ENCODE measurements at regions not wholly inside any gene's neighbourhood (a gene's known extent, or its start where the extent isn't known, plus 50 kb on each side); places are given as distances from the start of the nearest gene placed in this dataset.

DNA sequence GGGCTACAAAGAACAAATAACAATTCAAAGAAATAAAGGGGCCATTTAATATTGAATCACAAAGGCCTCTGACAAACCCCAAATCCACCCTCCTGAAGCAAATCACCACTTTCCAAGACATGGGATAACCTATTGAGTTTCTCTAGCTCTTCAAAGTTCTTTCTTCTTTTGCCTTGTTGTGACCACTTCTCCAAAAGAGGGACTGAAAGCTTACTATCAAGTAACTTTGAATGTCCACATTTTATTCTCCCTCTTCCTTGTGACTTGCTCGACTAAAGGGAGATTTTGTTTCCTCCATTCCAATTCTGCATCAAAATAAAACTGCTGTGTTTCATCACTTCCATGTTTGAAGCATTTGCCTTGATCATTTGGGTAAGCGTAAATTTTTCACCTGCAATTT, 166.6 kb upstream of the SLC7A11 start:
- intact Hi-C loops (cut with DNase I; ENCODE audit: low total_unique reads) = no loop called here
- no peaks in the 10 kb centered on the region for H3K27me3 ChIP-seq
- in situ Hi-C loops (cut with MboI; ENCODE audit: low pct_ligation_motif_present in 1 of 4, low pct_unique_long_range_greater_than_20kb in 1 of 4, low sequenced_read_pairs in 3 of 4) = no loop called here
- H3K9me3 ChIP-seq = no peaks in the 10 kb centered on the region
- peaks cover 0 to 6% (median 0%) of the 10 kb centered on the region in 4 donors for H3K4me1 ChIP-seq
- 67 to 83% methylated on average over 2 of the region's 2 CpGs for WGBS, 2 donors (ENCODE audit: low coverage in 1 of 2)
- no peak for DNase-seq
- TF ChIP-seq, protein P1, sequence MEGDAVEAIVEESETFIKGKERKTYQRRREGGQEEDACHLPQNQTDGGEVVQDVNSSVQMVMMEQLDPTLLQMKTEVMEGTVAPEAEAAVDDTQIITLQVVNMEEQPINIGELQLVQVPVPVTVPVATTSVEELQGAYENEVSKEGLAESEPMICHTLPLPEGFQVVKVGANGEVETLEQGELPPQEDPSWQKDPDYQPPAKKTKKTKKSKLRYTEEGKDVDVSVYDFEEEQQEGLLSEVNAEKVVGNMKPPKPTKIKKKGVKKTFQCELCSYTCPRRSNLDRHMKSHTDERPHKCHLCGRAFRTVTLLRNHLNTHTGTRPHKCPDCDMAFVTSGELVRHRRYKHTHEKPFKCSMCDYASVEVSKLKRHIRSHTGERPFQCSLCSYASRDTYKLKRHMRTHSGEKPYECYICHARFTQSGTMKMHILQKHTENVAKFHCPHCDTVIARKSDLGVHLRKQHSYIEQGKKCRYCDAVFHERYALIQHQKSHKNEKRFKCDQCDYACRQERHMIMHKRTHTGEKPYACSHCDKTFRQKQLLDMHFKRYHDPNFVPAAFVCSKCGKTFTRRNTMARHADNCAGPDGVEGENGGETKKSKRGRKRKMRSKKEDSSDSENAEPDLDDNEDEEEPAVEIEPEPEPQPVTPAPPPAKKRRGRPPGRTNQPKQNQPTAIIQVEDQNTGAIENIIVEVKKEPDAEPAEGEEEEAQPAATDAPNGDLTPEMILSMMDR (IDR thresholded peaks at IDR 0.05) = no peak
- TF ChIP-seq EP300 (IDR thresholded peaks at IDR 0.05; ENCODE audit: low read depth) (no peak), POLR2AphosphoS5 (IDR thresholded peaks at IDR 0.05) (no peak), POLR2A (IDR thresholded peaks at IDR 0.05) (no peak)
- H3K4me3 ChIP-seq = no peak overlapping the region
- H3K27ac ChIP-seq = no peak overlapping the region
- H3K36me3 ChIP-seq = no peaks in the 10 kb centered on the region

DNA sequence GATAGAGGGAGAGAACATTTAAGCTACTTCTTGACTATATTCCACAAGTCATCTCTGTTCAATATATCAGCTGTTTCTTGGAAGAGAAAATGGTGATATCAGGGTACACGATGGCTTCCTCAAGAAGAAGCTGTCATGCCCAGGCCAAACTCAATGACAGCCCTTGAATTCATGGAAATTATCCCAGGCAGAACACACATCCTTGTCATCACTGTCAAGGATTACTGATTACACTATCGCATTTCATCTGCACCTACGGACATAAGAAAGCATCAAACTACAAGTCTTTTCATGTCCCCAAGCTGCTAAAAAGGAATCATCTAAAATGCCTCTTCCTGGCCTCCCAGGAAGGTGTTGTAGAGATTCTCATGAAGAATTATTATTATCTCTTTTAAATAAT, 165.2 kb upstream of the SLC7A11 start:
- no peak for TF ChIP-seq EP300 (IDR thresholded peaks at IDR 0.05; ENCODE audit: low read depth)
- in situ Hi-C loops (cut with MboI; ENCODE audit: low pct_ligation_motif_present in 1 of 4, low pct_unique_long_range_greater_than_20kb in 1 of 4, low sequenced_read_pairs in 3 of 4) (no loop called here), intact Hi-C loops (cut with DNase I; ENCODE audit: low total_unique reads) (no loop called here)
- Histone ChIP-seq H3K4me3 (no peak overlapping the region), H3K27ac (no peak overlapping the region), H3K36me3 (no peaks in the 10 kb centered on the region), H3K4me1 (peaks cover 0 to 6% (median 0%) of the 10 kb centered on the region in 4 donors), H3K9me3 (no peaks in the 10 kb centered on the region), H3K27me3 (no peaks in the 10 kb centered on the region)
- no peak for DNase-seq
- WGBS, 2 donors (ENCODE audit: low coverage in 1 of 2) = 73 to 80% methylated on average over 3 of the region's 3 CpGs

DNA sequence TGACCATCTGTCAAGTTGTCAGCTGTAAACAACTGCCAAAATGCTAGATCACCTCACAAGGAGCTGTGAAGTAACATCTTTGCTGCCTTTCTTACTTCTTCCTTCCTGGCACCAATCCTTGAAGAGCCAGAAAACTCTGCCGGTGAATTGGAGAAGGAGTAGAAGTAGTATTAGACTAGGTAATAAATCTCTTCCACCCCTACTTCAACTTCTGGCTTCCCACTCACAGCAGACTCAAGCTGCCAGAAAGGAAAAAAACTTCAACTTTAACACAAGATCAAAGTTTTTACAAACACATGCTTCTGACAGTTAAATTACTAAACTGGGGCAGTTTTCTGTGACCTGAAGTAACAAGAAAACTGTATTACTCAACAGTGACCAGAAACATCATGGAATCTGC, 164.7 kb upstream of the SLC7A11 start:
- WGBS, 2 donors (ENCODE audit: low coverage in 1 of 2) = 14 to 46% methylated on average over 1 of the region's 1 CpG
- intact Hi-C loops (cut with DNase I; ENCODE audit: low total_unique reads) = no loop called here
- in situ Hi-C loops (cut with MboI; ENCODE audit: low pct_ligation_motif_present in 1 of 4, low pct_unique_long_range_greater_than_20kb in 1 of 4, low sequenced_read_pairs in 3 of 4) = no loop called here
- peaks cover 0 to 6% (median 0%) of the 10 kb centered on the region in 4 donors for H3K4me1 ChIP-seq
- no peak overlapping the region for H3K27ac ChIP-seq
- DNase-seq = no peak
- no peak overlapping the region for H3K4me3 ChIP-seq
- TF ChIP-seq, protein P1 (IDR thresholded peaks at IDR 0.05) = no peak
- TF ChIP-seq POLR2AphosphoS5 (IDR thresholded peaks at IDR 0.05) = no peak
- no peak for TF ChIP-seq POLR2A (IDR thresholded peaks at IDR 0.05)
- no peak for TF ChIP-seq EP300 (IDR thresholded peaks at IDR 0.05; ENCODE audit: low read depth)
- H3K27me3 ChIP-seq = no peaks in the 10 kb centered on the region
- H3K9me3 ChIP-seq = no peaks in the 10 kb centered on the region
- H3K36me3 ChIP-seq = no peaks in the 10 kb centered on the region

DNA sequence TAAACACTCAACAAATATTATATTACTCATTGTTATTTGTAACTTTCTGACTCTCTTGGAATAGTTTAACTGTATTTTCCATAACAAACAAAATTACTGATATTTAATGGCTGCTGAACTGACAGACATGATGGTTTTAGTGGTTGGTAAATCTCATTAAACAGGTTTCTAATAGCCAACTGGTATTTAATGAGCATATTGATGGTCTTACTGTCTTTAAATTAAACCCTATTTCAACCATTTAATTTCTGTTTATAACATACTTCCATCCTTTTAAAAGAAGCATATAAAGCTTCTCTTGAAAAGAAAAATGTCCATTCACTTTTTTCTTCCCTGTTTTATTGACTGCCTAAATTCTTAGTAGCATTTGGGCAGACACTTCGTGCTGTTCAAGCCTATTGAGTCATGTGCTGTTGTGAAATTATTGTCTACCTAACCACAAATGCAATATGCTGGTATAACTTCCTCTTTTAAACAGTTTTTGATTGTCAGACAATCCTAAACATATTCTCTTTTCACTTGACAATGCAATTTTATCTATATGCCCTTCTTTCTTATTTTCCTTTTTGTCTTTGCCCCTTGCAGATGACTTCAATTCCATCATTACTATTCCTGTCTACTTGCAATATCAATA, 163.9 kb upstream of the SLC7A11 start:
- intact Hi-C loops (cut with DNase I; ENCODE audit: low total_unique reads) (no loop called here), in situ Hi-C loops (cut with MboI; ENCODE audit: low pct_ligation_motif_present in 1 of 4, low pct_unique_long_range_greater_than_20kb in 1 of 4, low sequenced_read_pairs in 3 of 4) (no loop called here)
- no peak overlapping the region for H3K27ac ChIP-seq
- 41 to 48% methylated on average over 1 of the region's 1 CpG for WGBS, 2 donors (ENCODE audit: low coverage in 1 of 2)
- no peak for DNase-seq
- H3K4me3 ChIP-seq = no peak overlapping the region
- H3K4me1 ChIP-seq = peaks cover 0 to 6% (median 0%) of the 10 kb centered on the region in 4 donors
- no peak for TF ChIP-seq POLR2AphosphoS5 (IDR thresholded peaks at IDR 0.05)
- H3K9me3 ChIP-seq = no peaks in the 10 kb centered on the region
- H3K36me3 ChIP-seq = no peaks in the 10 kb centered on the region
- H3K27me3 ChIP-seq = no peaks in the 10 kb centered on the region

DNA sequence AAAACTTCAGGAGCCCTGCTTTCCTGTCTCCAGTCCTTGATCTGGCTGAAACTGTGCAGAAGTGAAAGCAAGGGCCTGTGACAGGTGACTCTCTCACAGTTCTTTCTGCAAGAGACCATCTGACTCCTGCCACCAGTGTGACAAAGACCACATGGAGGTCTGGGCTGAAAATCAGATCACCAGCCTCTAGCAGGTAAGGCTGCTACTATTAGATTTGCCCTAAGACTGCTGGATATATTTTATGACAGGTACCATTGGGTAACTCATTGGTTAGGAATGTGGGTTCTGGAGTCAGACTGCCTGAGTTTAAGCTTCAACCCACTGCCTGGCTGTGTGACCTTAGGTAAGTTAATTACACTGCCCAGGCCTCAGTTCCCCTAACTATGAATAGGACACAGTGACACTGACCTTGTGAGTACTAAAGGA, 163.3 kb upstream of the SLC7A11 start:
- intact Hi-C loops (cut with DNase I; ENCODE audit: low total_unique reads) (no loop called here), in situ Hi-C loops (cut with MboI; ENCODE audit: low pct_ligation_motif_present in 1 of 4, low pct_unique_long_range_greater_than_20kb in 1 of 4, low sequenced_read_pairs in 3 of 4) (no loop called here)
- no peak overlapping the region for H3K4me3 ChIP-seq
- no peaks in the 10 kb centered on the region for H3K27me3 ChIP-seq
- no peaks in the 10 kb centered on the region for H3K36me3 ChIP-seq
- H3K4me1 ChIP-seq = peaks cover 0 to 6% (median 0%) of the 10 kb centered on the region in 4 donors
- H3K9me3 ChIP-seq = no peaks in the 10 kb centered on the region
- H3K27ac ChIP-seq = no peak overlapping the region
- no peak for DNase-seq
- no peak for TF ChIP-seq EP300 (IDR thresholded peaks at IDR 0.05; ENCODE audit: low read depth)
- no peak for TF ChIP-seq POLR2AphosphoS5 (IDR thresholded peaks at IDR 0.05)
- TF ChIP-seq, protein P1 (IDR thresholded peaks at IDR 0.05) = no peak
- no peak for TF ChIP-seq POLR2A (IDR thresholded peaks at IDR 0.05)
